Sigmoid colon (tissue), 6 donors: ENCODE measurements at regions not wholly inside any gene's neighbourhood (a gene's known extent, or its start where the extent isn't known, plus 50 kb on each side); places are given as distances from the start of the nearest gene placed in this dataset.

Source experiments
- DNase-seq: peaks from one replicate; pipeline ENCODE4 v3.0.0-alpha.2; 2019
- H3K27ac ChIP-seq, 4 donors: fragments of 200-600 bp; sonication (generic); one replicate each; pipeline ENCODE4 v1.5.1; 2016 to 2019; ENCODE audit warnings: mild to moderate bottlenecking in 1 of 4
- H3K27me3 ChIP-seq, 3 donors: fragments of 200-600 bp; sonication (generic); one replicate each; pipeline ENCODE4 v1.5.1; 2019; ENCODE audit warnings: mild to moderate bottlenecking in 1 of 3
- H3K36me3 ChIP-seq, 4 donors: fragments of 200-600 bp; sonication (generic); one replicate each; pipeline ENCODE4 v1.5.1; 2016 to 2019
- H3K4me1 ChIP-seq, 4 donors: fragments of 200-600 bp; sonication (generic); one replicate each; pipeline ENCODE4 v1.5.1; 2017 to 2019
- H3K4me3 ChIP-seq, 4 donors: fragments of 200-600 bp; sonication (generic); one replicate each; pipeline ENCODE4 v1.5.1; 2017 to 2019; ENCODE audit warnings: mild to moderate bottlenecking in 2 of 4, moderate library complexity in 1 of 4
- H3K9me3 ChIP-seq, 4 donors: fragments of 200-600 bp in 3 of 4; sonication (generic) in 3 of 4; one replicate each; pipeline versions ENCODE4 v1.5.1 to v1.6.1; 2013 to 2019
- EP300 ChIP-seq, 4 donors: sonication (generic); formaldehyde crosslinking; IDR thresholded peaks; one replicate each; pipeline ENCODE4 v1.6.1; 2017; ENCODE audit warnings: antibody characterized with exemption in 4 of 4
- POLR2A ChIP-seq, 2 donors: fragments of 450-650 bp; IDR thresholded peaks; one replicate each; pipeline ENCODE4 v1.6.1; 2016; ENCODE audit warnings: antibody characterized with exemption in 2 of 2, mild to moderate bottlenecking in 2 of 2, moderate library complexity in 2 of 2
- POLR2AphosphoS5 ChIP-seq, 4 donors: sonication (generic); formaldehyde crosslinking; IDR thresholded peaks; one replicate each; pipeline ENCODE4 v1.6.1; 2017; ENCODE audit warnings: antibody characterized with exemption in 4 of 4
- WGBS, 2 donors: extraction: QIAGEN DNeasy Blood & Tissue Kit; methylation state at CpG; one replicate each; pipeline ENCODE4 v1.1.7; 2013; 5-methylcytosine and 5-hydroxymethylcytosine counted together
- intact Hi-C: fragments of 100-400 bp; cut with DNase I; formaldehyde crosslinking; loops from one replicate; pipeline ENCODE4 v1.15.1; 2023
- TF ChIP-seq, protein P1 (sequence below), 4 experiments: fragments of 450-650 bp in 3 of 4; fragments of 200-600 bp in 1 of 4; IDR thresholded peaks; one replicate each; pipeline ENCODE4 v1.5.1; 2016 to 2019; ENCODE audit warnings: antibody characterized with exemption in 4 of 4, mild to moderate bottlenecking in 3 of 4, moderate library complexity in 2 of 4
- donor health status: healthy with polysubstance abuse.
- donor health status: healthy.

DNA sequence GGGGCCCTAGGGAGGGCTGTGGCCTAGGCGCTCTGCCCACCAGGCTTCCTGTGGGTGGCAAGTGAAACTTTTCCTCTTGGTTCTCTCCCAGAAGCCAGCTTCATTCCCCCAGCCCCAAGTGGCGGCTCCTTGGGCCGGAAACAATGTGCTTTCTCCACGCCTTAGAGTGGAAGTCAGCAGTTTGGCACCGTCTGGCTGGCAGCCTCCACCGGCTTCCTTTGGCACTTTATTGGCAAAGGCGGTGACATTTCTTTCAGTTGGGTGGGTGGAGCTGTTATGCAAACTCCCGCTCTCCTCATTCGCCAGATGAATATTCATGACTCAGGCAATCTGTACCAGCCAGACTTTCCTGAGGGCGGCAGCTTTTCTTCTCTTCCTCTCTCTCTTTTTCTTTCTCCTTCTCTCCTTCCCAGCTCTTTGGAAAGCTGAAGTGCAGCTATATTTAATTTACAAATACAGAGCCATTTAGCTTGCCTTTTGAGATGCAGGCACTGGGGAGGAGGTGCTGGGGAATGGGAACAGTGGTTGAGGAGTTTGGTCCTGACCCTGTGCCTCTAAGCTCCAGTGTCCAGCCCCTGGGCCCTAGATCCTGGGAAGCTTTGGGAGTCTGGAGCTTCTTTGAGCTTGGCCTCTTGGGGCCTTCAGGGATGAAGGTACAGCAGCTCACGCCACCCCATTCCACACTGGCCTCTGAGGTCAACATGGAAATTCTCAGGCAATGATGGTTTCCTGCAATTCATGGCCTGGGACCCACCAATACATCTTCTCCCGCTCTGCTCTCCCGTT lies 67.8 kb upstream of the POU3F1 start:
- WGBS, 2 donors, result 44 to 65% methylated on average over 13 of the region's 13 CpGs
- Histone ChIP-seq H3K4me1 (no peaks in the 10 kb centered on the region), H3K4me3 (no peak overlapping the region), H3K9me3 (no peaks in the 10 kb centered on the region), H3K36me3 (no peaks in the 10 kb centered on the region), H3K27ac (no peak overlapping the region), H3K27me3 (no peaks in the 10 kb centered on the region)
- TF ChIP-seq POLR2AphosphoS5 (IDR thresholded peaks at IDR 0.05), result no peak
- TF ChIP-seq, protein P1, sequence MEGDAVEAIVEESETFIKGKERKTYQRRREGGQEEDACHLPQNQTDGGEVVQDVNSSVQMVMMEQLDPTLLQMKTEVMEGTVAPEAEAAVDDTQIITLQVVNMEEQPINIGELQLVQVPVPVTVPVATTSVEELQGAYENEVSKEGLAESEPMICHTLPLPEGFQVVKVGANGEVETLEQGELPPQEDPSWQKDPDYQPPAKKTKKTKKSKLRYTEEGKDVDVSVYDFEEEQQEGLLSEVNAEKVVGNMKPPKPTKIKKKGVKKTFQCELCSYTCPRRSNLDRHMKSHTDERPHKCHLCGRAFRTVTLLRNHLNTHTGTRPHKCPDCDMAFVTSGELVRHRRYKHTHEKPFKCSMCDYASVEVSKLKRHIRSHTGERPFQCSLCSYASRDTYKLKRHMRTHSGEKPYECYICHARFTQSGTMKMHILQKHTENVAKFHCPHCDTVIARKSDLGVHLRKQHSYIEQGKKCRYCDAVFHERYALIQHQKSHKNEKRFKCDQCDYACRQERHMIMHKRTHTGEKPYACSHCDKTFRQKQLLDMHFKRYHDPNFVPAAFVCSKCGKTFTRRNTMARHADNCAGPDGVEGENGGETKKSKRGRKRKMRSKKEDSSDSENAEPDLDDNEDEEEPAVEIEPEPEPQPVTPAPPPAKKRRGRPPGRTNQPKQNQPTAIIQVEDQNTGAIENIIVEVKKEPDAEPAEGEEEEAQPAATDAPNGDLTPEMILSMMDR (IDR thresholded peaks at IDR 0.05), result no peak
- TF ChIP-seq POLR2A (IDR thresholded peaks at IDR 0.05), result no peak
- TF ChIP-seq EP300 (IDR thresholded peaks at IDR 0.05), result no peak
- intact Hi-C loops, result no loop called here
- no peak for DNase-seq

DNA sequence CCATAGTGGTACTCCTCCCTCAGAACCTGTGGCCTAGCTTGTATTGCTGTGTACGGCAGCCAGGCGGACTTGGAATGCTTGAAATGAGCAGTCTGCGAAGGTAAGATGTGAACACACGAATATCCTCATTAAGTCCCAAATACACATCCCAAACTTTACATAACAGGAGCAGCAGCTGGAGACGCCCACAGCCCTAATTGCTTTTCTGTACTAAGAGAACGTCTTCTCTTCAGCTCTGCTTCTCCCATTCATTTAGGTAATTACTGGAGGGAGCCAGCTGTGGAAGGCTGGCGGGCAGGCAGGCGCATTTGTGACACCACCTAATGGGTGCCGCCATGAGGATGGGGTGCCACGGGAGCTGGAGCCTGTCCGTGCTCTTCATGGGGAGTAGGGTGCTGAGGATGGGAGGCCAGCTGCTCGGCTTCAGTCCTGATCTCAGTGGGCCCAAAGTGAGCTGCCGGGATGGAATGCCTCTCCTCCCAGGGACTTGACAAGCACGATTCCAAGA lies 66.6 kb upstream of the POU3F1 start:
- no peak for DNase-seq
- Histone ChIP-seq H3K27me3 (no peaks in the 10 kb centered on the region), H3K4me1 (no peaks in the 10 kb centered on the region), H3K36me3 (no peaks in the 10 kb centered on the region), H3K4me3 (no peak overlapping the region), H3K9me3 (no peaks in the 10 kb centered on the region), H3K27ac (no peak overlapping the region)
- no peak for TF ChIP-seq EP300 (IDR thresholded peaks at IDR 0.05)
- no peak for TF ChIP-seq POLR2AphosphoS5 (IDR thresholded peaks at IDR 0.05)
- TF ChIP-seq, protein P1 (IDR thresholded peaks at IDR 0.05), result no peak
- no peak for TF ChIP-seq POLR2A (IDR thresholded peaks at IDR 0.05)
- 85 to 86% methylated on average over 14 of the region's 14 CpGs for WGBS, 2 donors
- intact Hi-C loops, result no loop called here

- no peak for DNase-seq
- Histone ChIP-seq H3K36me3 (no peaks in the 10 kb centered on the region), H3K4me3 (no peak overlapping the region), H3K4me1 (no peaks in the 10 kb centered on the region), H3K9me3 (no peaks in the 10 kb centered on the region), H3K27ac (no peak overlapping the region), H3K27me3 (no peaks in the 10 kb centered on the region)
- TF ChIP-seq POLR2A (IDR thresholded peaks at IDR 0.05) (no peak), EP300 (IDR thresholded peaks at IDR 0.05) (no peak), POLR2AphosphoS5 (IDR thresholded peaks at IDR 0.05) (no peak)
- TF ChIP-seq, protein P1 (IDR thresholded peaks at IDR 0.05), result no peak
- WGBS, 2 donors, result 73 to 85% methylated on average over 8 of the region's 8 CpGs
- intact Hi-C loops, result no loop called here
These were observed 65.0 kb upstream of the POU3F1 start for GRCh38 chr1:38111589-38111988.

- TF ChIP-seq EP300 (IDR thresholded peaks at IDR 0.05) (no peak), POLR2A (IDR thresholded peaks at IDR 0.05) (no peak), POLR2AphosphoS5 (IDR thresholded peaks at IDR 0.05) (no peak)
- TF ChIP-seq, protein P1 (IDR thresholded peaks at IDR 0.05), result no peak
- no peaks in the 10 kb centered on the region for H3K4me1 ChIP-seq
- no peak overlapping the region for H3K27ac ChIP-seq
- H3K36me3 ChIP-seq, result no peaks in the 10 kb centered on the region
- H3K27me3 ChIP-seq, result no peaks in the 10 kb centered on the region
- DNase-seq, result no peak
- H3K9me3 ChIP-seq, result no peaks in the 10 kb centered on the region
- no peak overlapping the region for H3K4me3 ChIP-seq
- WGBS, 2 donors, result 87 to 95% methylated on average over 5 of the region's 5 CpGs
- intact Hi-C loops, result no loop called here
These were observed 58.7 kb upstream of the POU3F1 start for GRCh38 chr1:38105267-38105666.
